ENCODE measurements at regions not wholly inside any gene's neighbourhood (a gene's known extent, or its start where the extent isn't known, plus 50 kb on each side); places are given as distances from the start of the nearest gene placed in this dataset.
"Not testable (repeated sequence)": the region's sequence is repeated elsewhere in the genome, so short reads cannot be mapped to it uniquely, and the experiment has no call there.

GRCh38 chr15:70521576-70522322, 241.6 kb downstream of the UACA start:
- Histone ChIP-seq H3K9ac (ENCODE audit: low read length) (no peak overlapping the region), H3K4me3 (ENCODE audit: low read length) (no peak overlapping the region), H3K27me3 (replicated peaks; ENCODE audit: control insufficient read depth, insufficient read depth, low read length) (peaks cover 94% of the 10 kb centered on the region), H3K4me1 (ENCODE audit: control insufficient read depth, insufficient read depth, low read length) (peaks cover 8% of the 10 kb centered on the region), H3K9me3 (ENCODE audit: control insufficient read depth, low read length) (peaks cover 2% of the 10 kb centered on the region), H3K36me3 (ENCODE audit: control insufficient read depth, insufficient read depth, low read length, severe bottlenecking) (no peaks in the 10 kb centered on the region)
- no peak for DNase-seq (ENCODE audit: low read depth)

DNA sequence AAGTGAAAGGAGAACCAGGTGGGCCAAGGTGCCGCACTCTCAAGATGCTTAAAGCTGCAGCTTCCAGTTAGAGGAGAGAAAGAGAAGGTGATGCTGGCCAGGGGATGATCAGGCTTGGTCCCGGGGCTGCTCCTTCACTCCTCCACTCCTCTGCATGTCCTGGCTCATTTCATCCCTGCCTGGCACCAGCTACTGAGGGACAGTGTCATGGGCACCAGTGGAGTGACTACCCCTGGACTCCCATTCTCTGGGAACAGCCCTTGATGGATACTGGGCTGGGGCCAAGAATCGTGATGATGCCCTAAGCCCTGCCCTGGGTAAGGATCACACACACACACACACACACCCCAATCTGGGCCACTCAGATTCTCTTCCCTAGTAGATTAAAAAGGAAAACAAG, 243.7 kb downstream of the UACA start:
- Histone ChIP-seq H3K4me1 (ENCODE audit: control insufficient read depth, insufficient read depth, low read length) (no peaks in the 10 kb centered on the region), H3K27me3 (replicated peaks; ENCODE audit: control insufficient read depth, insufficient read depth, low read length) (peaks cover 87% of the 10 kb centered on the region), H3K9me3 (ENCODE audit: control insufficient read depth, low read length) (peaks cover 2% of the 10 kb centered on the region), H3K36me3 (ENCODE audit: control insufficient read depth, insufficient read depth, low read length, severe bottlenecking) (no peaks in the 10 kb centered on the region), H3K9ac (ENCODE audit: low read length) (no peak overlapping the region), H3K4me3 (ENCODE audit: low read length) (no peak overlapping the region)
- DNase-seq (ENCODE audit: low read depth): no peak

GRCh38 chr15:70519004-70519365, 244.4 kb downstream of the UACA start:
- Histone ChIP-seq H3K27me3 (replicated peaks; ENCODE audit: control insufficient read depth, insufficient read depth, low read length) (peaks cover 87% of the 10 kb centered on the region), H3K4me3 (ENCODE audit: low read length) (no peak overlapping the region), H3K36me3 (ENCODE audit: control insufficient read depth, insufficient read depth, low read length, severe bottlenecking) (no peaks in the 10 kb centered on the region), H3K9me3 (ENCODE audit: control insufficient read depth, low read length) (peaks cover 2% of the 10 kb centered on the region), H3K4me1 (ENCODE audit: control insufficient read depth, insufficient read depth, low read length) (no peaks in the 10 kb centered on the region), H3K9ac (ENCODE audit: low read length) (no peak overlapping the region)
- DNase-seq (ENCODE audit: low read depth): no peak

GRCh38 chr15:70518201-70519003, 245.0 kb downstream of the UACA start:
- Histone ChIP-seq H3K9ac (ENCODE audit: low read length) (no peak overlapping the region), H3K9me3 (ENCODE audit: control insufficient read depth, low read length) (peaks cover 2% of the 10 kb centered on the region), H3K4me3 (ENCODE audit: low read length) (no peak overlapping the region), H3K27me3 (replicated peaks; ENCODE audit: control insufficient read depth, insufficient read depth, low read length) (peaks cover 87% of the 10 kb centered on the region), H3K36me3 (ENCODE audit: control insufficient read depth, insufficient read depth, low read length, severe bottlenecking) (no peaks in the 10 kb centered on the region), H3K4me1 (ENCODE audit: control insufficient read depth, insufficient read depth, low read length) (no peaks in the 10 kb centered on the region)
- no peak for DNase-seq (ENCODE audit: low read depth)

GRCh38 chr15:70517194-70517590, 246.2 kb downstream of the UACA start:
- Histone ChIP-seq H3K9ac (ENCODE audit: low read length) (no peak overlapping the region), H3K27me3 (replicated peaks; ENCODE audit: control insufficient read depth, insufficient read depth, low read length) (peaks cover 77% of the 10 kb centered on the region)

DNA sequence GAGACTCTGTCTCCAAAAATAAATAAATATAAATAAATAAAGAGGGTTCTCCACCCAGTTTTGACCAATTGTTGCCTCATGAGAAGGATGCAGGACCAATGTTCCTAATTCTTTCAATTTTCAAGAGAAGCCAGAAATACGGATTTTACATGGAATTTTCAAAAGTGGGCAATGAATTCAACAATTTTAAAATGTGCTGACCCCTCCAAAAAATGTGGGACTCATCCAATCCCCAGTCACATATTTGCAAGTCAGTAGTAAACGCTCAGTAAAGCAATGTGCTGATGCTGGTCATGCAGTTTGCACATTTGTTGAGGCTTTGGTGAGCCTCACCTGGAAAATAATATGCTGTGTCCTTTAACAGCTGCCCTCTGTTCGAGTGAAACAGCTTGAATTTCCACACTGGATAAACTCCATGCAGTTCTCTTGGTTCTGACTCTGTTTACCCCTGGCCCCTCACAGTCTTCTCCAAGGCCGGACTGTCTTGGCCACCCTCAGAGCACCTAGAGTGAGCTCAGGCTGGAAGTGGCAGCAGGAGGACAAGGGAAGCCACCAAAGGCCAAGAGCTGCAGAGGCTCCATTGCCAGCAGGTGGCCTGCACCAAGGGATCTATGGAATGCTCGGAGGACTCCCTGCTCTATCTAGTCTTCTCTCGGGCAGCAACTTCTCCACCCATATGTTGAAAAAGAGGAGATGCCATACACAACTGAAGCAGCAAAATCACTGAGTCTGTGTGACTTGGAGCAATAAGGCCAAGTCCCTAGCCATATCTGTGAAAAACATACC, 246.8 kb downstream of the UACA start:
- Histone ChIP-seq H3K27me3 (replicated peaks; ENCODE audit: control insufficient read depth, insufficient read depth, low read length) (peaks cover 71% of the 10 kb centered on the region), H3K36me3 (ENCODE audit: control insufficient read depth, insufficient read depth, low read length, severe bottlenecking) (no peaks in the 10 kb centered on the region), H3K9ac (ENCODE audit: low read length) (no peak overlapping the region), H3K4me3 (ENCODE audit: low read length) (no peak overlapping the region), H3K9me3 (ENCODE audit: control insufficient read depth, low read length) (peaks cover 8% of the 10 kb centered on the region), H3K4me1 (ENCODE audit: control insufficient read depth, insufficient read depth, low read length) (no peaks in the 10 kb centered on the region)
- no peak for DNase-seq (ENCODE audit: low read depth)

More at GRCh38 chr15:70517194-70517590, 246.2 kb downstream of the UACA start:
- no peak for DNase-seq (ENCODE audit: low read depth)
- Histone ChIP-seq H3K4me3 (ENCODE audit: low read length) (no peak overlapping the region), H3K9me3 (ENCODE audit: control insufficient read depth, low read length) (peaks cover 2% of the 10 kb centered on the region), H3K4me1 (ENCODE audit: control insufficient read depth, insufficient read depth, low read length) (no peaks in the 10 kb centered on the region), H3K36me3 (ENCODE audit: control insufficient read depth, insufficient read depth, low read length, severe bottlenecking) (no peaks in the 10 kb centered on the region)

GRCh38 chr15:70514251-70514650, 249.1 kb downstream of the UACA start:
- DNase-seq (ENCODE audit: low read depth): no peak
- H3K27me3 ChIP-seq (replicated peaks; ENCODE audit: control insufficient read depth, insufficient read depth, low read length): peaks cover 48% of the 10 kb centered on the region
- peaks cover 2% of the 10 kb centered on the region for H3K4me1 ChIP-seq (ENCODE audit: control insufficient read depth, insufficient read depth, low read length)
- no peak overlapping the region for H3K9ac ChIP-seq (ENCODE audit: low read length)
- H3K9me3 ChIP-seq (ENCODE audit: control insufficient read depth, low read length): peaks cover 25% of the 10 kb centered on the region
- H3K4me3 ChIP-seq (ENCODE audit: low read length): no peak overlapping the region
- no peaks in the 10 kb centered on the region for H3K36me3 ChIP-seq (ENCODE audit: control insufficient read depth, insufficient read depth, low read length, severe bottlenecking)

- DNase-seq (ENCODE audit: low read depth): no peak
- peaks cover 25% of the 10 kb centered on the region for H3K9me3 ChIP-seq (ENCODE audit: control insufficient read depth, low read length)
- no peaks in the 10 kb centered on the region for H3K36me3 ChIP-seq (ENCODE audit: control insufficient read depth, insufficient read depth, low read length, severe bottlenecking)
- H3K4me1 ChIP-seq (ENCODE audit: control insufficient read depth, insufficient read depth, low read length): peaks cover 6% of the 10 kb centered on the region
- no peak overlapping the region for H3K4me3 ChIP-seq (ENCODE audit: low read length)
- H3K9ac ChIP-seq (ENCODE audit: low read length): no peak overlapping the region
- H3K27me3 ChIP-seq (replicated peaks; ENCODE audit: control insufficient read depth, insufficient read depth, low read length): peaks cover 44% of the 10 kb centered on the region
These were observed 249.5 kb downstream of the UACA start for GRCh38 chr15:70513819-70514218.

- peak; percentile 37 for DNase-seq (ENCODE audit: low read depth)
- H3K9me3 ChIP-seq (ENCODE audit: control insufficient read depth, low read length): peaks cover 25% of the 10 kb centered on the region
- no peaks in the 10 kb centered on the region for H3K36me3 ChIP-seq (ENCODE audit: control insufficient read depth, insufficient read depth, low read length, severe bottlenecking)
- peaks cover 35% of the 10 kb centered on the region for H3K27me3 ChIP-seq (replicated peaks; ENCODE audit: control insufficient read depth, insufficient read depth, low read length)
- H3K9ac ChIP-seq (ENCODE audit: low read length): no peak overlapping the region
- no peak overlapping the region for H3K4me3 ChIP-seq (ENCODE audit: low read length)
- H3K4me1 ChIP-seq (ENCODE audit: control insufficient read depth, insufficient read depth, low read length): peaks cover 16% of the 10 kb centered on the region
These were observed 250.5 kb downstream of the UACA start for GRCh38 chr15:70512772-70513362.

GRCh38 chr15:70511972-70512587, 251.3 kb downstream of the UACA start:
- H3K9me3 ChIP-seq (ENCODE audit: control insufficient read depth, low read length): peaks cover 25% of the 10 kb centered on the region
- peaks cover 27% of the 10 kb centered on the region for H3K27me3 ChIP-seq (replicated peaks; ENCODE audit: control insufficient read depth, insufficient read depth, low read length)
- H3K36me3 ChIP-seq (ENCODE audit: control insufficient read depth, insufficient read depth, low read length, severe bottlenecking); DNase-seq (ENCODE audit: low read depth); H3K9ac ChIP-seq (ENCODE audit: low read length); H3K4me3 ChIP-seq (ENCODE audit: low read length): not testable (repeated sequence)
- peaks cover 17% of the 10 kb centered on the region for H3K4me1 ChIP-seq (ENCODE audit: control insufficient read depth, insufficient read depth, low read length)

All from adipocyte (in vitro differentiated cells).